HG02973 (cell line): ENCODE measurements at regions not wholly inside any gene's neighbourhood (a gene's known extent, or its start where the extent isn't known, plus 50 kb on each side); places are given as distances from the start of the nearest gene placed in this dataset.

Experiments
- ATAC-seq: cut with Tn5 transposase; IDR thresholded peaks from one replicate; pipeline ENCODE4 v1.9.1; 2021; ENCODE audit warnings: moderate library complexity; ENCODE audit not compliant: unreplicated experiment

DNA sequence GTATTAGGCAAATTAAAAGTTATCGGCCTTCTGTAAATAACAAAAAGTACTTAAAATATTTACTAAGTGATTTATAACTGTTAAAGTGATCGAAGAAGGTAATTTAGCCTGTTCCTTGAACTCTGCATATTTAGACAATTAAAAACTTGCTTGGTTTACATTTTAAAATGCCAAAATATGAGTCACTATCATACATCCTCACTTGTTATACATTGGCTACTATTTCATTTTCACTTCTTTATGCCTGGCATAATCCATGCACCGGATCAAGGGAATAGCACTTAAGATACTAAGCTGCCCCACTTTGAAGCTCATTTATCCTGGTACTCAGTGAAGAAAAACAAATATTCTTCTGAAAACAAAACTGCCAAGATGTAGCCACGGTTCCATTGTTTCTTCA is 344.6 kb downstream of the UBE3D start:
- no peak for ATAC-seq

- ATAC-seq: no peak
Observed at GRCh38 chr6:82735790-82736189, 329.9 kb downstream of the UBE3D start.

- ATAC-seq: no peak
Observed at GRCh38 chr6:82737965-82738364, 327.7 kb downstream of the UBE3D start.

GRCh38 chr6:82738773-82739172 is 326.9 kb downstream of the UBE3D start:
- no peak for ATAC-seq

DNA sequence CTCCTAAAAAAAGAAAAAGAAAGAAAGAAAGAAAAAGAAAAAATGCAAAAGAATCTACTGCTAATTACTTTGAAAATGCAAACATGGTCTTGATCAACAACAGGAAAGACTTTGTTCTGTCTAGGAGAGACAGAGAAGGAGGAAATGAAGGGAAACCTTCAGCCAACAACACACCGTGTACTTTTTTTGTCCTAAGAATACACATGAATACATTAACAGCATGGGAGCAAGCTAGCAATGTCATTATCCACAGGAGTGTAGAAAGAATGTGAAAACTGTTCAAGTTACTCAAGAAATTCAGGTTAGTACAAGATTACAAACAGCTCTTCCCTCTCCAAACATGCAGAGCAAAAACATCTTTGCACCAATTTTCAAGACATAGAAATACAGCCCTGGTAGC is 326.3 kb downstream of the UBE3D start:
- ATAC-seq: no peak

GRCh38 chr6:82740072-82740471 is 325.6 kb downstream of the UBE3D start:
- no peak for ATAC-seq

- no peak for ATAC-seq
Observed at GRCh38 chr6:82741325-82741995, 324.2 kb downstream of the UBE3D start.

- ATAC-seq: no peak
Observed at GRCh38 chr6:82741996-82742385, 323.6 kb downstream of the UBE3D start.

DNA sequence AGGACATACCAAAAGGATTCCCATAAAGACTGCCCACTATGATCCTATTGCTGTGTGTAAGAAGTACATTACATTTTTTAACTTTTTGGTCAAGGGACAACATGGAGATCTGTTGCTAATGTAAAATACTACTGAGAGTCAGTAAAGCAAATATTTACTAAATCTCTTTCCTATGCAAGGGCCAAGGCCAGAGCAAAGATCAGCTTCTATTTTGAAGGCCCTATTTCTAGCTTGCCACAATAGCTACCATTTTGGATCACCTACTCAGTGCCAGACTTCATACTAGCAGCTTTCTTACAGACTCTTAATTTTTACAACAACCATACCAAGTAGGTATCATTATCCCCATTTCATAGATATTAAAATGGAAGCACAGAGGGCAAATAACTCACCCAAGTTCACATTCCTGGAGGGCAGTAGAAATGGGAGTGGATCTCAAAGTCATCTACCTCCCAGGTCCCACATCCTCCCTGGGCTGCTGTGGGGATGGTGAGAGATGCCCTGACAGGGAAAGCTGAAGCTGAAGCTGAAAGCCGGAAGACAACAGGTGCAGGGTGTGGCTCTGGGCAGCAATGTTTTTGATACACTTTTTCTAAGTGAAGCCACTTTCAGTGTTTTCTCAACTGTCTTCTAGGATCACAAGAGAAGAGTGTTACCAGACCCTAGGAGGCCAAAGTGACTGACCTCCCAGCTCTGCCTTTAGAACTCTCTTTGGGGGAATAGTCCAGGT is 321.2 kb downstream of the UBE3D start:
- no peak for ATAC-seq

GRCh38 chr6:82750556-82750955 is 315.1 kb downstream of the UBE3D start:
- no peak for ATAC-seq

- ATAC-seq: no peak
Observed at GRCh38 chr6:82751718-82752117, 313.9 kb downstream of the UBE3D start.

DNA sequence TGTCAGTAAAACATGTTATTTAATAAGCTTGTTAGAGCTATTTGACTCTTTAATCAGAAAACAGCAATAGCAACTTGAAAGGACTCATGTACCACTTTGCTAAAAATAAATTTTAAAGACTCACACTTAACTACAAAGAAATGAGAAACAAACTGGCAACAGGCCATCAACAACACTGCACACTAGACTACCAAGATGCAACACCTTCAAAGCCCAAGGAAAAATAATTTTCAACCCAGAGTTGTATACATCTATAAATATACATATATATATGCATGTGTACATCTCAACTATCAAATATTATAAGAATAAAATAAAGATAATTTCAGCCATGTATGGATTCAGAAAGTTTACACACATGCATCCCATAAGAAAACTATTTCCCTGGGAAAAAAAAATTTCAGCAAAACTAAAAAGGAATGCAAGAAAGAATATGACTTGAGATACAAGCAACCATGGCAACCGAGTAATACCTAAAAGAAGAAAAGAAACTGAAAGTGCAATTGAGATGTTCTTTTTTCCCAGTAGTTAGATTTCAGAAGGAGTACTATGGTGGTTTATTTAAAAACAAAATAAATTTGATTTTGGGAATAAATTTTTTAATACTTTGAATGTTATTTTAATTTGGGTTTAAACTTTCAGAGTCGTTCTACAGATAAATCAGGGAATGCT is 303.8 kb downstream of the UBE3D start:
- no peak for ATAC-seq

GRCh38 chr6:82766476-82766875 is 299.2 kb downstream of the UBE3D start:
- no peak for ATAC-seq

GRCh38 chr6:82767037-82767436 is 298.6 kb downstream of the UBE3D start:
- no peak for ATAC-seq

GRCh38 chr6:82767447-82767846 is 298.2 kb downstream of the UBE3D start:
- no peak for ATAC-seq

GRCh38 chr6:82772851-82773717 is 292.6 kb downstream of the UBE3D start:
- no peak for ATAC-seq

DNA sequence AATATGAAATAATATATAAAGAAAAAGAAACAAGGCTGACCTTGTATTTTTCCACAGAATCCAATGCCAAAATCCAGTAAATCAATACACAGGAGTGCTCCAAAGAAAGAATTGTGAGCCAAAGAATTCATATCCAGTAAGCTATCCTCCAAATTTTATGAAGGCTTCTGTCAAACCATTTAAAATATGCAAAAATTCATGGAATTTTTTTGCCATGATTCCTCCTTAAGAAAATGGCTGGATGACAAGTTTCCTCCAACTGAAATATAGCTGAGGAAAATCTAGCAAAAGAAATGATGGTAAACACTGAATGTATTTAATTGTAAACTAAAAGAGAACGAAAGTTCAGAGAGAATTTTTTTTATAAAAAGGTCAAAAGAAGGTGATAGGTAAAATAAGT is 290.3 kb downstream of the UBE3D start:
- no peak for ATAC-seq

DNA sequence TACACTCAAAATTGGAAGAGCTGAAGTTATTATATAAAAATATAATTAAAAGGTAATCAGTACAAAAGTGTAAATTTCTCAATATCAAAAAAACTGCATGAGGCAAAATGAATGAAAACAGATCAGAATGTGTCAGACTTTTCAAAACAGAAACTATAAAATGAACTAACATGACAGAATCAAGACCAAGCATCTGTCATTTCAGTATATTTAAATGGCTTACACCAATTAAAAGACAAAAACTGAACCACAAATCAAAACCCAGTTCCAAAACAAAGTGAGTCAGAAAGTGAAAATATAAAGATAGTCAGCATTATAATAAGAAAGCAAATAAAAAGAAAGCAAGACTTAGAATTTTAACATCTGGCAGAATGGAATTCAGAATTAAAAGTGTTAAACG is 289.7 kb downstream of the UBE3D start:
- no peak for ATAC-seq

DNA sequence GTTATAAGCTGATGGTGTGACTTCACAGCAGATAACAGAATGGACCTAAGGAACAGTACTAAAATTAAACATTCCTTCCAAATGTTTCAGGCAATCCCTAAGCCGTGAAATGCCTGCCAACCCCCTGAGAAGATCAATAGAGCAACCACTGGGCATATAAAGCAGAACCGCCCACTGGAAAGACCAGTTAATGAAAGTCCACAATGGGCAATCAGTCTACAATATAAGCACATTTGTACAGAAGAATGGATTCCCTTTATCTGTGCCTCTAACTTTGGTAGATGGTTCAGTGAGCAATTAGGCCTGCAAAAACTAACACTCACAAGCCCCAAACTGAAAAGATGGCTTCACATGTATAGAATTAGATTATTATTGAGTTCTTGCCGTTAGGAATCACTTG is 286.6 kb downstream of the UBE3D start:
- no peak for ATAC-seq

- ATAC-seq: no peak
Observed at GRCh38 chr6:82780334-82780733, 285.3 kb downstream of the UBE3D start.

DNA sequence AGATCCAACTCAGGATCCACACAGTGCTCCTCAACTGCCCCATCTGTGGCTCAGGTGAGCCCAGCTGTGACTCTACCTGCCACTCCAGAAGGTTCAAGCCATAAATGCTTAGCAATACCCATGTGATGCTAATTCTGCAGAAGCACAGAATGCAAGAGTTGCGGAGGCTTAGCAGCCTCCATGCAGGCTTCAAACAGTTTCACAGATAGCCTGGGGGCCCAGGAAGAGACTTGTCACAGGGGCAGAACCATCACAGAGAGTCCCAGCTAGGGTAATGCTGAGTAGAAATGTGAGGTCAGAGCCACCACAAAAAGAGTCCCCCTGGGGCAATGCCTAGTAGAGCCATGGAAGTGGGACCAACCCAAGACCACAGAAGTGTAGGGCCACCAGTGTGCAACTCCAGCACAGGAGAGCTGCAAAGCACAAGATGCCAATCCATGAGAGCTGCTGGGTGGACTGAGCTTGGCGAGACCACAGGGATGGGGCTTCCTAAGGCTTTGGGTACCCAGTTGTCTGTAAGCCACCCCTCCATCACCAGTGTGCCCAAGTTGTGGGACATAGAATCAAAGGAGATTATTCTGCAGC is 283.9 kb downstream of the UBE3D start:
- no peak for ATAC-seq
